Skeletal muscle satellite cell (primary cell): ENCODE measurements at regions not wholly inside any gene's neighbourhood (a gene's known extent, or its start where the extent isn't known, plus 50 kb on each side); places are given as distances from the start of the nearest gene placed in this dataset.

ENCODE experiments used
- H3K27me3 ChIP-seq: 2 replicates; pipeline ENCODE4 v1.7.0; 2013; ENCODE audit warnings: low read length; ENCODE audit not compliant: control insufficient read depth, insufficient read depth
- H3K36me3 ChIP-seq: 2 replicates; pipeline ENCODE4 v1.7.0; 2013; ENCODE audit warnings: mild to moderate bottlenecking, control low read depth, low read length; ENCODE audit not compliant: insufficient read depth
- H3K4me1 ChIP-seq: 2 replicates; pipeline ENCODE4 v1.7.0; 2013; ENCODE audit warnings: low read length; ENCODE audit not compliant: control insufficient read depth, insufficient read depth
- H3K4me2 ChIP-seq: 2 replicates; pipeline ENCODE4 v1.7.0; 2013; ENCODE audit warnings: mild to moderate bottlenecking, low read length
- H3K4me3 ChIP-seq: 2 replicates; pipeline ENCODE4 v1.7.0; 2013; ENCODE audit warnings: low read length
- H3K9ac ChIP-seq: 2 replicates; pipeline ENCODE4 v1.7.0; 2013; ENCODE audit warnings: mild to moderate bottlenecking, low read depth, low read length, moderate library complexity
- H3K9me3 ChIP-seq: replicated peaks from 2 replicates; pipeline ENCODE4 v1.7.0; 2013; ENCODE audit warnings: mild to moderate bottlenecking, control low read depth, low read length

GRCh38 chr7:52423251-52423650, 612.2 kb upstream of the POM121L12 start:
- H3K9ac ChIP-seq: no peak overlapping the region

GRCh38 chr7:52413051-52413450, 622.4 kb upstream of the POM121L12 start:
- Histone ChIP-seq H3K27me3 (no peaks in the 10 kb centered on the region), H3K9me3 (peaks cover 4% of the 10 kb centered on the region), H3K9ac (no peak overlapping the region), H3K36me3 (no peaks in the 10 kb centered on the region), H3K4me2 (no peak overlapping the region), H3K4me3 (no peak overlapping the region), H3K4me1 (no peaks in the 10 kb centered on the region)

More at GRCh38 chr7:52423251-52423650, 612.2 kb upstream of the POM121L12 start:
- Histone ChIP-seq H3K9me3 (no peaks in the 10 kb centered on the region), H3K36me3 (no peaks in the 10 kb centered on the region), H3K4me1 (no peaks in the 10 kb centered on the region), H3K4me3 (no peak overlapping the region), H3K27me3 (no peaks in the 10 kb centered on the region), H3K4me2 (no peak overlapping the region)

- Histone ChIP-seq H3K4me3 (no peak overlapping the region), H3K4me1 (no peaks in the 10 kb centered on the region), H3K27me3 (no peaks in the 10 kb centered on the region), H3K36me3 (no peaks in the 10 kb centered on the region), H3K4me2 (no peak overlapping the region), H3K9ac (no peak overlapping the region), H3K9me3 (peaks cover 4% of the 10 kb centered on the region)
These were observed 625.4 kb upstream of the POM121L12 start for GRCh38 chr7:52410032-52410431.

GRCh38 chr7:52406808-52407207, 628.6 kb upstream of the POM121L12 start:
- H3K9me3 ChIP-seq: peaks cover 6% of the 10 kb centered on the region
- no peaks in the 10 kb centered on the region for H3K27me3 ChIP-seq
- no peaks in the 10 kb centered on the region for H3K36me3 ChIP-seq
- H3K4me3 ChIP-seq: no peak overlapping the region
- H3K4me1 ChIP-seq: no peaks in the 10 kb centered on the region
- H3K4me2 ChIP-seq: no peak overlapping the region
- no peak overlapping the region for H3K9ac ChIP-seq

GRCh38 chr7:52382731-52383130, 652.7 kb upstream of the POM121L12 start:
- Histone ChIP-seq H3K9ac (no peak overlapping the region), H3K4me3 (no peak overlapping the region), H3K36me3 (no peaks in the 10 kb centered on the region), H3K4me2 (no peak overlapping the region), H3K27me3 (no peaks in the 10 kb centered on the region), H3K9me3 (no peaks in the 10 kb centered on the region), H3K4me1 (no peaks in the 10 kb centered on the region)

- no peaks in the 10 kb centered on the region for H3K4me1 ChIP-seq
- H3K36me3 ChIP-seq: no peaks in the 10 kb centered on the region
- H3K9me3 ChIP-seq: no peaks in the 10 kb centered on the region
- H3K27me3 ChIP-seq: no peaks in the 10 kb centered on the region
- no peak overlapping the region for H3K4me3 ChIP-seq
- no peak overlapping the region for H3K9ac ChIP-seq
- H3K4me2 ChIP-seq: no peak overlapping the region
These were observed 665.5 kb upstream of the POM121L12 start for GRCh38 chr7:52369922-52370321.

- Histone ChIP-seq H3K4me1 (no peaks in the 10 kb centered on the region), H3K9me3 (no peaks in the 10 kb centered on the region), H3K27me3 (no peaks in the 10 kb centered on the region), H3K4me3 (no peak overlapping the region), H3K36me3 (no peaks in the 10 kb centered on the region), H3K4me2 (no peak overlapping the region), H3K9ac (no peak overlapping the region)
These were observed 670.1 kb upstream of the POM121L12 start for GRCh38 chr7:52365349-52365748.

GRCh38 chr7:52362521-52362920, 672.9 kb upstream of the POM121L12 start:
- no peaks in the 10 kb centered on the region for H3K4me1 ChIP-seq
- H3K27me3 ChIP-seq: no peaks in the 10 kb centered on the region
- no peaks in the 10 kb centered on the region for H3K36me3 ChIP-seq
- no peak overlapping the region for H3K9ac ChIP-seq
- no peak overlapping the region for H3K4me3 ChIP-seq
- H3K9me3 ChIP-seq: no peaks in the 10 kb centered on the region
- H3K4me2 ChIP-seq: no peak overlapping the region

- H3K4me2 ChIP-seq: no peak overlapping the region
- H3K9me3 ChIP-seq: no peaks in the 10 kb centered on the region
- no peaks in the 10 kb centered on the region for H3K4me1 ChIP-seq
These were observed 674.9 kb upstream of the POM121L12 start for GRCh38 chr7:52360541-52360940.

GRCh38 chr7:52355053-52355452, 680.4 kb upstream of the POM121L12 start:
- no peaks in the 10 kb centered on the region for H3K36me3 ChIP-seq
- no peaks in the 10 kb centered on the region for H3K4me1 ChIP-seq
- H3K9me3 ChIP-seq: peaks cover 4% of the 10 kb centered on the region
- H3K27me3 ChIP-seq: no peaks in the 10 kb centered on the region
- no peak overlapping the region for H3K9ac ChIP-seq
- no peak overlapping the region for H3K4me2 ChIP-seq
- no peak overlapping the region for H3K4me3 ChIP-seq

More at GRCh38 chr7:52360541-52360940, 674.9 kb upstream of the POM121L12 start:
- H3K9ac ChIP-seq: no peak overlapping the region
- H3K36me3 ChIP-seq: no peaks in the 10 kb centered on the region
- no peak overlapping the region for H3K4me3 ChIP-seq
- no peaks in the 10 kb centered on the region for H3K27me3 ChIP-seq

GRCh38 chr7:52352013-52352981, 683.1 kb upstream of the POM121L12 start:
- H3K36me3 ChIP-seq: no peaks in the 10 kb centered on the region
- no peak overlapping the region for H3K4me3 ChIP-seq
- no peaks in the 10 kb centered on the region for H3K4me1 ChIP-seq

GRCh38 chr7:52344015-52344414, 691.4 kb upstream of the POM121L12 start:
- Histone ChIP-seq H3K36me3 (no peaks in the 10 kb centered on the region), H3K9me3 (no peaks in the 10 kb centered on the region), H3K27me3 (no peaks in the 10 kb centered on the region), H3K9ac (no peak overlapping the region), H3K4me3 (no peak overlapping the region), H3K4me2 (no peak overlapping the region), H3K4me1 (no peaks in the 10 kb centered on the region)

More at GRCh38 chr7:52352013-52352981, 683.1 kb upstream of the POM121L12 start:
- Histone ChIP-seq H3K27me3 (no peaks in the 10 kb centered on the region), H3K9me3 (peaks cover 4% of the 10 kb centered on the region), H3K9ac (no peak overlapping the region), H3K4me2 (no peak overlapping the region)
